GM12878 (cell line): ENCODE measurements at regions not wholly inside any gene's neighbourhood (a gene's known extent, or its start where the extent isn't known, plus 50 kb on each side); places are given as distances from the start of the nearest gene placed in this dataset.
"Not testable (repeated sequence)": the region's sequence is repeated elsewhere in the genome, so short reads cannot be mapped to it uniquely, and the experiment has no call there.

ENCODE experiments used
- ASH2L ChIP-seq: fragments of 300-600, 200-600 bp; sonication (generic); IDR thresholded peaks from 2 replicates; pipeline ENCODE4 v1.6.1; 2017; ENCODE audit warnings: low read depth, mild to moderate bottlenecking, borderline replicate concordance
- CEBPB ChIP-seq, 2 experiments: fragments of 150-350 bp in 1 of 2; IDR thresholded peaks; 2 replicates each; pipeline ENCODE4 v1.6.1; 2012 to 2014; ENCODE audit warnings: low read depth in 2 of 2, low read length in 2 of 2, borderline replicate concordance in 1 of 2, inconsistent platforms in 1 of 2
- CREM ChIP-seq: IDR thresholded peaks from 2 replicates; pipeline ENCODE4 v1.6.1; 2014; ENCODE audit warnings: antibody characterized with exemption, low read depth
- CTCF ChIP-seq, 3 experiments: IDR thresholded peaks in 2 of 3; conservative IDR thresholded peaks in 1 of 3; 2 replicates each; pipeline ENCODE4 v1.5.1; 2011; ENCODE audit warnings: low read depth in 3 of 3, low read length in 3 of 3, mild to moderate bottlenecking in 3 of 3, control low read depth in 2 of 3, moderate library complexity in 2 of 3, inconsistent platforms in 1 of 3, mixed read lengths in 1 of 3; ENCODE audit not compliant: control insufficient read depth in 2 of 3, insufficient read depth in 1 of 3; ENCODE audit errors: extremely low read depth in 1 of 3
- EZH2 ChIP-seq: IDR thresholded peaks from 2 replicates; pipeline ENCODE4 v1.6.1; 2012; ENCODE audit warnings: low read depth, mild to moderate bottlenecking, control low read depth, inconsistent platforms, low read length, borderline replicate concordance; ENCODE audit not compliant: control insufficient read depth
- MAX ChIP-seq: IDR thresholded peaks from 2 replicates; pipeline ENCODE4 v1.6.1; 2012; ENCODE audit warnings: low read depth, low read length, improper control_type of control experiment
- RB1 ChIP-seq: fragments of 450-650 bp; formaldehyde crosslinking; IDR thresholded peaks from 2 replicates; pipeline ENCODE4 v1.6.1; 2017; ENCODE audit warnings: mild to moderate bottlenecking, borderline replicate concordance
- REST ChIP-seq: IDR thresholded peaks from 2 replicates; pipeline ENCODE4 v1.6.1; 2012; ENCODE audit warnings: mild to moderate bottlenecking, low read depth, low read length
- SREBF1 ChIP-seq: IDR thresholded peaks from 2 replicates; pipeline ENCODE4 v1.6.1; 2012; ENCODE audit warnings: mild to moderate bottlenecking, low read length
- SUZ12 ChIP-seq: fragments of 200-600 bp; sonication (generic); IDR thresholded peaks from one replicate; pipeline ENCODE4 v1.6.1; 2018; ENCODE audit warnings: antibody characterized with exemption, mild to moderate bottlenecking; ENCODE audit not compliant: unreplicated experiment
- ZNF592 ChIP-seq: fragments of 450-650 bp; IDR thresholded peaks from 2 replicates; pipeline ENCODE4 v1.6.1; 2017; ENCODE audit warnings: mild to moderate bottlenecking, moderate library complexity
- TF ChIP-seq, protein P1 (sequence below): fragments of 450-650 bp; IDR thresholded peaks from 2 replicates; pipeline ENCODE4 v1.6.1; 2016; ENCODE audit warnings: mild to moderate bottlenecking
- TF ChIP-seq, protein P2 (sequence below): IDR thresholded peaks from 2 replicates; pipeline ENCODE4 v1.6.1; 2011; ENCODE audit warnings: low read depth, low read length, improper control_type of control experiment, borderline replicate concordance

DNA sequence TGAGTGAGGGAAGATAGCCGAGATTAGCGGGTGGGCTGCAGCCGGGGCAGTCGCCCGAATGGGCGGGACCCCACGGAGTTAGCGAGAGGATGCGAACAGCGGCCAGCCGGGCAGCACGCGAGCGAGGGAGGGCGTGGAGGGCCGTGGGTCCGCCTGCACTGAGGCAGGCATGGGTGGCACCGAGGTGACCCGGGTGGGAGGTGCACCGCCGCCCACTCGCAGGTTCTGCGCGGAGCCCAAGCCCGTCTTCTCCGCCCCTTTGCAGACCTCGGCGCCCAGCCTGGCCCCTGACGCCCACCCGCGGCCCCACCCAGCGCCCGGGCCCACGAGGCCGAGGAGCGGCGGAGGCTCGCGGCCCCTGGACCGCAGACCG lies 261.7 kb upstream of the PLCXD1 start:
- not testable (repeated sequence) for TF ChIP-seq SREBF1; RB1; ZNF592; CTCF (IDR thresholded peaks at IDR 0.05 in 2 of 3, conservative IDR thresholded peaks at IDR 0.05 in 1 of 3; ENCODE audit: control insufficient read depth in 2 of 3, extremely low read depth in 1 of 3, insufficient read depth in 1 of 3, low read depth in 3 of 3, low read length in 3 of 3); REST; CEBPB (IDR thresholded peaks at IDR 0.05; ENCODE audit: borderline replicate concordance in 1 of 2, low read depth in 2 of 2, low read length in 2 of 2); CREM; SUZ12; EZH2; ASH2L; MAX
- TF ChIP-seq, protein P1, sequence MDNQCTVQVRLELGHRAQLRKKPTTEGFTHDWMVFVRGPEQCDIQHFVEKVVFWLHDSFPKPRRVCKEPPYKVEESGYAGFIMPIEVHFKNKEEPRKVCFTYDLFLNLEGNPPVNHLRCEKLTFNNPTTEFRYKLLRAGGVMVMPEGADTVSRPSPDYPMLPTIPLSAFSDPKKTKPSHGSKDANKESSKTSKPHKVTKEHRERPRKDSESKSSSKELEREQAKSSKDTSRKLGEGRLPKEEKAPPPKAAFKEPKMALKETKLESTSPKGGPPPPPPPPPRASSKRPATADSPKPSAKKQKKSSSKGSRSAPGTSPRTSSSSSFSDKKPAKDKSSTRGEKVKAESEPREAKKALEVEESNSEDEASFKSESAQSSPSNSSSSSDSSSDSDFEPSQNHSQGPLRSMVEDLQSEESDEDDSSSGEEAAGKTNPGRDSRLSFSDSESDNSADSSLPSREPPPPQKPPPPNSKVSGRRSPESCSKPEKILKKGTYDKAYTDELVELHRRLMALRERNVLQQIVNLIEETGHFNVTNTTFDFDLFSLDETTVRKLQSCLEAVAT = not testable (repeated sequence)
- TF ChIP-seq, protein P2, sequence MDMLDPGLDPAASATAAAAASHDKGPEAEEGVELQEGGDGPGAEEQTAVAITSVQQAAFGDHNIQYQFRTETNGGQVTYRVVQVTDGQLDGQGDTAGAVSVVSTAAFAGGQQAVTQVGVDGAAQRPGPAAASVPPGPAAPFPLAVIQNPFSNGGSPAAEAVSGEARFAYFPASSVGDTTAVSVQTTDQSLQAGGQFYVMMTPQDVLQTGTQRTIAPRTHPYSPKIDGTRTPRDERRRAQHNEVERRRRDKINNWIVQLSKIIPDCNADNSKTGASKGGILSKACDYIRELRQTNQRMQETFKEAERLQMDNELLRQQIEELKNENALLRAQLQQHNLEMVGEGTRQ = not testable (repeated sequence)
